SK-N-SH (cell line): ENCODE measurements at regions not wholly inside any gene's neighbourhood (a gene's known extent, or its start where the extent isn't known, plus 50 kb on each side); places are given as distances from the start of the nearest gene placed in this dataset.

Experiments
- CTCF ChIP-seq: fragments of 200-600 bp; sonication (generic); IDR thresholded peaks from 2 replicates; pipeline ENCODE4 v1.6.1; 2017; ENCODE audit warnings: antibody characterized with exemption, mild to moderate bottlenecking, moderate library complexity
- EP300 ChIP-seq, 2 experiments: IDR thresholded peaks; 2 replicates each; pipeline versions ENCODE4 v1.4.0 to v1.6.1; 2012; ENCODE audit warnings: borderline replicate concordance in 1 of 2, low read depth in 1 of 2, low read length in 1 of 2
- GATA2 ChIP-seq: sonication (generic); formaldehyde crosslinking; IDR thresholded peaks from 2 replicates; pipeline ENCODE4 v1.5.0; 2020; ENCODE audit warnings: mild to moderate bottlenecking, missing genetic modification reagents
- MAX ChIP-seq: IDR thresholded peaks from 2 replicates; pipeline ENCODE4 v1.4.0; 2012; ENCODE audit warnings: low read depth
- MXI1 ChIP-seq: IDR thresholded peaks from 2 replicates; pipeline ENCODE4 v1.6.1; 2012; ENCODE audit warnings: mild to moderate bottlenecking, low read depth, low read length, improper control_type of control experiment
- NFIC ChIP-seq: IDR thresholded peaks from 2 replicates; pipeline ENCODE4 v1.4.0; 2012; ENCODE audit warnings: borderline replicate concordance
- PBX3 ChIP-seq: IDR thresholded peaks from 2 replicates; pipeline ENCODE4; 2012
- POLR2AphosphoS5 ChIP-seq: IDR thresholded peaks from 2 replicates; pipeline ENCODE4 v1.6.1; 2012; ENCODE audit warnings: low read depth, low read length
- REST ChIP-seq: IDR thresholded peaks from 2 replicates; pipeline ENCODE4 v1.6.1; 2012; ENCODE audit warnings: mild to moderate bottlenecking, low read depth, low read length, moderate library complexity
- SIN3A ChIP-seq: IDR thresholded peaks from 2 replicates; pipeline ENCODE4 v1.6.1; 2012; ENCODE audit warnings: low read depth, mild to moderate bottlenecking, low read length, moderate library complexity, borderline replicate concordance
- TCF12 ChIP-seq: IDR thresholded peaks from 2 replicates; pipeline ENCODE4 v1.4.0; 2012

- no peak for TF ChIP-seq REST
- peak; percentile 15; the same call in 1 of the 2 replicates for TF ChIP-seq GATA2 (CRISPR knock-in tag)
- TF ChIP-seq TCF12: no peak
- no peak for TF ChIP-seq NFIC
- no peak for TF ChIP-seq CTCF
- 0 out of 4 replicates have a peak, but pooled peaks of 1 of the 2 experiments have one; percentile 9 for TF ChIP-seq EP300 (IDR thresholded peaks at IDR 0.05; ENCODE audit: borderline replicate concordance in 1 of 2, low read depth in 1 of 2, low read length in 1 of 2)
- TF ChIP-seq MAX: no peak
- no peak for TF ChIP-seq PBX3
- no peak for TF ChIP-seq SIN3A
- TF ChIP-seq POLR2AphosphoS5: no peak
- TF ChIP-seq MXI1: no peak
These were observed 413.5 kb upstream of the SEMA3D start for GRCh38 chr7:85600395-85600794.
